ENCODE measurements at regions not wholly inside any gene's neighbourhood (a gene's known extent, or its start where the extent isn't known, plus 50 kb on each side); places are given as distances from the start of the nearest gene placed in this dataset.

DNA sequence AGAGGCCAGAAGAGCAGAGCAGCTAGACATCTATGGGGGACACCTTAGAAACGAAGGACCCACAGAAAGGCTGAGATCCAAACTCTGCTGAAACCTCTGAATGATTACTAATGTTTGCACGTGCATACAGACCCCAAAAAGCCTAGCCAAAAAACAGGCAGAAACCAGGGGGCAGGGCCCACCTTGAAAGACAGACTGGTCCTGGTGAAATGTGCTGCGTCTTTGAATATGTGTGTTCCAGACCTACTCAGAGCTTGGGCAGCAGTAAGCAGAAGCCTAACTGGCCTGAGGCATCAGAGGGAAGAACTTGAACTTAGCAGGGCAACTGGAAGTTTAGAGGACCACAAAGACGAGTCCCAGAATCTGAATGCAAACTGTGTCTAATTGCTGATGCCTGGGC lies 251.8 kb downstream of the TEX36 start:
- no peak overlapping the region for H3K27ac Mint-ChIP-seq (ENCODE audit: unreplicated experiment)
- peaks cover 3% of the 10 kb centered on the region for H3K9me3 Mint-ChIP-seq (ENCODE audit: unreplicated experiment)
- no peaks in the 10 kb centered on the region for H3K27me3 Mint-ChIP-seq (ENCODE audit: unreplicated experiment)
- H3K4me3 Mint-ChIP-seq (ENCODE audit: unreplicated experiment) = no peak overlapping the region
- H3K4me1 Mint-ChIP-seq (ENCODE audit: low read depth, unreplicated experiment) = no peaks in the 10 kb centered on the region
- TF ChIP-seq CTCF (IDR thresholded peaks at IDR 0.05; ENCODE audit: partially characterized antibody, unreplicated experiment) = no peak
- DNase-seq = no peak
- H3K36me3 Mint-ChIP-seq (ENCODE audit: unreplicated experiment) = peaks cover 6% of the 10 kb centered on the region

- Mint-ChIP-seq H3K27me3 (ENCODE audit: unreplicated experiment) (peaks cover 2% of the 10 kb centered on the region), H3K27ac (ENCODE audit: unreplicated experiment) (no peak overlapping the region), H3K36me3 (ENCODE audit: unreplicated experiment) (peaks cover 6% of the 10 kb centered on the region), H3K4me1 (ENCODE audit: low read depth, unreplicated experiment) (no peaks in the 10 kb centered on the region), H3K9me3 (ENCODE audit: unreplicated experiment) (peaks cover 5% of the 10 kb centered on the region), H3K4me3 (ENCODE audit: unreplicated experiment) (no peak overlapping the region)
- no peak for TF ChIP-seq CTCF (IDR thresholded peaks at IDR 0.05; ENCODE audit: partially characterized antibody, unreplicated experiment)
- no peak for DNase-seq
Observed at GRCh38 chr10:125428054-125428453, 254.9 kb downstream of the TEX36 start.

- Mint-ChIP-seq H3K27ac (ENCODE audit: unreplicated experiment) (no peak overlapping the region), H3K27me3 (ENCODE audit: unreplicated experiment) (peaks cover 2% of the 10 kb centered on the region), H3K4me3 (ENCODE audit: unreplicated experiment) (no peak overlapping the region), H3K4me1 (ENCODE audit: low read depth, unreplicated experiment) (no peaks in the 10 kb centered on the region), H3K36me3 (ENCODE audit: unreplicated experiment) (peaks cover 10% of the 10 kb centered on the region), H3K9me3 (ENCODE audit: unreplicated experiment) (peaks cover 5% of the 10 kb centered on the region)
- no peak for TF ChIP-seq CTCF (IDR thresholded peaks at IDR 0.05; ENCODE audit: partially characterized antibody, unreplicated experiment)
- DNase-seq = no peak
Observed at GRCh38 chr10:125424191-125424847, 258.6 kb downstream of the TEX36 start.

GRCh38 chr10:125423569-125423968 lies 259.4 kb downstream of the TEX36 start:
- H3K36me3 Mint-ChIP-seq (ENCODE audit: unreplicated experiment) = peaks cover 10% of the 10 kb centered on the region
- peaks cover 2% of the 10 kb centered on the region for H3K27me3 Mint-ChIP-seq (ENCODE audit: unreplicated experiment)
- H3K9me3 Mint-ChIP-seq (ENCODE audit: unreplicated experiment) = peaks cover 5% of the 10 kb centered on the region
- TF ChIP-seq CTCF (IDR thresholded peaks at IDR 0.05; ENCODE audit: partially characterized antibody, unreplicated experiment) = no peak
- no peak overlapping the region for H3K27ac Mint-ChIP-seq (ENCODE audit: unreplicated experiment)
- no peak overlapping the region for H3K4me3 Mint-ChIP-seq (ENCODE audit: unreplicated experiment)
- H3K4me1 Mint-ChIP-seq (ENCODE audit: low read depth, unreplicated experiment) = no peaks in the 10 kb centered on the region
- no peak for DNase-seq

- no peak for DNase-seq
- no peaks in the 10 kb centered on the region for H3K4me1 Mint-ChIP-seq (ENCODE audit: low read depth, unreplicated experiment)
- H3K27ac Mint-ChIP-seq (ENCODE audit: unreplicated experiment) = no peak overlapping the region
- H3K36me3 Mint-ChIP-seq (ENCODE audit: unreplicated experiment) = peaks cover 5% of the 10 kb centered on the region
- no peak for TF ChIP-seq CTCF (IDR thresholded peaks at IDR 0.05; ENCODE audit: partially characterized antibody, unreplicated experiment)
- no peaks in the 10 kb centered on the region for H3K9me3 Mint-ChIP-seq (ENCODE audit: unreplicated experiment)
- no peak overlapping the region for H3K4me3 Mint-ChIP-seq (ENCODE audit: unreplicated experiment)
- peaks cover 2% of the 10 kb centered on the region for H3K27me3 Mint-ChIP-seq (ENCODE audit: unreplicated experiment)
Observed at GRCh38 chr10:125419831-125420230, 259.5 kb upstream of the CTBP2 start.

All from glutamatergic neuron (in vitro differentiated cells).